SK-N-SH (cell line): ENCODE measurements at regions not wholly inside any gene's neighbourhood (a gene's known extent, or its start where the extent isn't known, plus 50 kb on each side); places are given as distances from the start of the nearest gene placed in this dataset.

Experiments
- CHD2 ChIP-seq: fragments of 150-350 bp; IDR thresholded peaks from 2 replicates; pipeline ENCODE4 v1.6.1; 2018; ENCODE audit warnings: low read length; ENCODE audit not compliant: partially characterized antibody
- CTCF ChIP-seq: fragments of 200-600 bp; sonication (generic); IDR thresholded peaks from 2 replicates; pipeline ENCODE4 v1.6.1; 2017; ENCODE audit warnings: antibody characterized with exemption, mild to moderate bottlenecking, moderate library complexity
- EP300 ChIP-seq, 2 experiments: IDR thresholded peaks; 2 replicates each; pipeline versions ENCODE4 v1.4.0 to v1.6.1; 2012; ENCODE audit warnings: borderline replicate concordance in 1 of 2, low read depth in 1 of 2, low read length in 1 of 2
- FOXJ3 ChIP-seq: sonication (generic); formaldehyde crosslinking; IDR thresholded peaks from 2 replicates; pipeline ENCODE4 v1.5.1; 2020; ENCODE audit warnings: mild to moderate bottlenecking, missing genetic modification reagents
- JUND ChIP-seq: IDR thresholded peaks from 2 replicates; pipeline ENCODE4 v1.4.0; 2012
- NRF1 ChIP-seq: IDR thresholded peaks from 2 replicates; pipeline ENCODE4 v1.6.1; 2012; ENCODE audit warnings: low read depth, mild to moderate bottlenecking, low read length
- REST ChIP-seq: IDR thresholded peaks from 2 replicates; pipeline ENCODE4 v1.6.1; 2012; ENCODE audit warnings: mild to moderate bottlenecking, low read depth, low read length, moderate library complexity
- RFX5 ChIP-seq: IDR thresholded peaks from 2 replicates; pipeline ENCODE4 v1.6.1; 2012; ENCODE audit warnings: mild to moderate bottlenecking, improper control_type of control experiment, low read length
- SIN3A ChIP-seq: IDR thresholded peaks from 2 replicates; pipeline ENCODE4 v1.6.1; 2012; ENCODE audit warnings: low read depth, mild to moderate bottlenecking, low read length, moderate library complexity, borderline replicate concordance
- SMC3 ChIP-seq: IDR thresholded peaks from 2 replicates; pipeline ENCODE4 v1.6.1; 2012; ENCODE audit warnings: low read depth, low read length, improper control_type of control experiment
- TAF1 ChIP-seq: IDR thresholded peaks from 2 replicates; pipeline ENCODE4 v1.6.1; 2012; ENCODE audit warnings: low read depth, mild to moderate bottlenecking, low read length, moderate library complexity, borderline replicate concordance
- TF ChIP-seq, protein P1 (sequence below): IDR thresholded peaks from 2 replicates; pipeline ENCODE4 v1.4.0; 2012; ENCODE audit warnings: low read depth, borderline replicate concordance
- TF ChIP-seq, protein P2 (sequence below): IDR thresholded peaks from 2 replicates; pipeline ENCODE4 v1.4.0; 2012; ENCODE audit warnings: low read depth

DNA sequence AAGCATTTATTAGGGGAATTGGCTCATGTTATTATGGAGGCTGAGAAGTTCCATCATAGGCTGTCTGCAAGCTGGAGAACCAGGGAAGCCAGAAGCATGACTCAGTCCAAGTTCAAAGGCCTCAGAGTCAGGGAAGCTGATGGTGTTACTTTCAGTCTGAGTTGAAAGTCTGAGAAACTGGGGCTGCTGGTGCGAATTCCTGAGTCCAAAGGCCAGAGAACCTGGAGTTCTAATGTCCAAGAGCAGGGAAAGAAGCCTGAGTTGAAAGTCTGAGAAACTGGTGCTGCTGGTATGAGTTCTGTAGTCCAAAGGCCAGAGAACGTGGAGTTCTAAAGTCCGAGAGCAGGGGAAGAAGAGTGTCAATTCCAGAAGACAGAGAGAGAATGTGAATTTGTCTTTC is 641.1 kb downstream of the ISL1 start:
- TF ChIP-seq, protein P1, sequence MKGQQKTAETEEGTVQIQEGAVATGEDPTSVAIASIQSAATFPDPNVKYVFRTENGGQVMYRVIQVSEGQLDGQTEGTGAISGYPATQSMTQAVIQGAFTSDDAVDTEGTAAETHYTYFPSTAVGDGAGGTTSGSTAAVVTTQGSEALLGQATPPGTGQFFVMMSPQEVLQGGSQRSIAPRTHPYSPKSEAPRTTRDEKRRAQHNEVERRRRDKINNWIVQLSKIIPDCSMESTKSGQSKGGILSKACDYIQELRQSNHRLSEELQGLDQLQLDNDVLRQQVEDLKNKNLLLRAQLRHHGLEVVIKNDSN: no peak
- TF ChIP-seq SMC3 (no peak), CTCF (no peak), RFX5 (no peak), NRF1 (no peak), TAF1 (no peak), REST (no peak), CHD2 (no peak), SIN3A (no peak), FOXJ3 (CRISPR knock-in tag) (no peak), EP300 (IDR thresholded peaks at IDR 0.05; ENCODE audit: borderline replicate concordance in 1 of 2, low read depth in 1 of 2, low read length in 1 of 2) (no peak), JUND (no peak)
- TF ChIP-seq, protein P2, sequence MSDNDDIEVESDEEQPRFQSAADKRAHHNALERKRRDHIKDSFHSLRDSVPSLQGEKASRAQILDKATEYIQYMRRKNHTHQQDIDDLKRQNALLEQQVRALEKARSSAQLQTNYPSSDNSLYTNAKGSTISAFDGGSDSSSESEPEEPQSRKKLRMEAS: no peak
